ENCODE measurements at regions not wholly inside any gene's neighbourhood (a gene's known extent, or its start where the extent isn't known, plus 50 kb on each side); places are given as distances from the start of the nearest gene placed in this dataset.

DNA sequence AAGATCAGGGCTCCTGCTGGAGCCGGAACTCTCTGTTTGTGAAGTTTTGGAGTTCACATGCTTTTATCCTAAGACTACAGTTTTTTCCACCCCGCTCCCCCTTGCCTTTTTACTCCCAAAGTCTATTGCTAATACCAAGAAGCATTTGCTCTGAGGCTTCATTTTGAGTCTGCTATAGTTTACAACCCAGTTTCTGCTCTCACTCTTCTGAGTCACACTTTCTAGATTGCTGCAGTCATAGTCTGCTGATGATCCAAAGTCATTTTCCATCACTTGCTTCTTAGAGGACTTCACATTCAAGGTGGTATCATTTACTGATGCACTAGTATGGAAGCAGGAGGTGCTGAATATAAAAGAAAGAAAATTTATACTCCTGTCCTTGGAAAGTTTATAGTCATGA, 937.4 kb downstream of the IGSF11 start:
- H3K27ac Mint-ChIP-seq, result no peak overlapping the region
- Histone ChIP-seq H3K9me3 (ENCODE audit: control insufficient read depth in 1 of 2, insufficient read depth in 1 of 2, low read length in 2 of 2) (peaks cover 6 to 7% of the 10 kb centered on the region in 2 experiments), H3K27me3 (ENCODE audit: control insufficient read depth in 1 of 2, insufficient read depth in 2 of 2, low read length in 2 of 2) (no peaks in the 10 kb centered on the region), H3K4me3 (ENCODE audit: low read length) (no peak overlapping the region), H3K36me3 (ENCODE audit: insufficient read depth, low read length) (no peaks in the 10 kb centered on the region), H3K4me1 (ENCODE audit: insufficient read depth, low read length) (no peaks in the 10 kb centered on the region), H3K27ac (ENCODE audit: low read depth in 1 of 2, low read length in 2 of 2) (no peak overlapping the region)
- peaks cover 9% of the 10 kb centered on the region for H3K9me3 Mint-ChIP-seq
- intact Hi-C loops (cut with DNase I, micrococcal nuclease), result no loop called here
- no peaks in the 10 kb centered on the region for H3K4me1 Mint-ChIP-seq (ENCODE audit: low read depth)
- CTCF ChIA-PET, result no interaction called here
- no peak overlapping the region for H3K4me3 Mint-ChIP-seq
- no peak for DNase-seq
- no peaks in the 10 kb centered on the region for H3K36me3 Mint-ChIP-seq (ENCODE audit: low read depth)
- no peak for ATAC-seq (ENCODE audit: poor library complexity)
- TF ChIP-seq, protein P1, sequence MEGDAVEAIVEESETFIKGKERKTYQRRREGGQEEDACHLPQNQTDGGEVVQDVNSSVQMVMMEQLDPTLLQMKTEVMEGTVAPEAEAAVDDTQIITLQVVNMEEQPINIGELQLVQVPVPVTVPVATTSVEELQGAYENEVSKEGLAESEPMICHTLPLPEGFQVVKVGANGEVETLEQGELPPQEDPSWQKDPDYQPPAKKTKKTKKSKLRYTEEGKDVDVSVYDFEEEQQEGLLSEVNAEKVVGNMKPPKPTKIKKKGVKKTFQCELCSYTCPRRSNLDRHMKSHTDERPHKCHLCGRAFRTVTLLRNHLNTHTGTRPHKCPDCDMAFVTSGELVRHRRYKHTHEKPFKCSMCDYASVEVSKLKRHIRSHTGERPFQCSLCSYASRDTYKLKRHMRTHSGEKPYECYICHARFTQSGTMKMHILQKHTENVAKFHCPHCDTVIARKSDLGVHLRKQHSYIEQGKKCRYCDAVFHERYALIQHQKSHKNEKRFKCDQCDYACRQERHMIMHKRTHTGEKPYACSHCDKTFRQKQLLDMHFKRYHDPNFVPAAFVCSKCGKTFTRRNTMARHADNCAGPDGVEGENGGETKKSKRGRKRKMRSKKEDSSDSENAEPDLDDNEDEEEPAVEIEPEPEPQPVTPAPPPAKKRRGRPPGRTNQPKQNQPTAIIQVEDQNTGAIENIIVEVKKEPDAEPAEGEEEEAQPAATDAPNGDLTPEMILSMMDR (IDR thresholded peaks at IDR 0.05), result no peak
- H3K27me3 Mint-ChIP-seq, result no peaks in the 10 kb centered on the region
- POLR2A ChIA-PET, result no interaction called here

GRCh38 chr3:118097660-118098059, 937.0 kb downstream of the IGSF11 start:
- Mint-ChIP-seq H3K4me3 (no peak overlapping the region), H3K4me1 (ENCODE audit: low read depth) (no peaks in the 10 kb centered on the region), H3K27ac (no peak overlapping the region), H3K36me3 (ENCODE audit: low read depth) (no peaks in the 10 kb centered on the region), H3K27me3 (no peaks in the 10 kb centered on the region), H3K9me3 (peaks cover 6% of the 10 kb centered on the region)
- intact Hi-C loops (cut with DNase I, micrococcal nuclease), result no loop called here
- ChIA-PET CTCF (no interaction called here), POLR2A (no interaction called here)
- no peak for DNase-seq
- H3K27ac ChIP-seq (ENCODE audit: low read depth in 1 of 2, low read length in 2 of 2), result no peak overlapping the region
- no peak overlapping the region for H3K4me3 ChIP-seq (ENCODE audit: low read length)
- H3K4me1 ChIP-seq (ENCODE audit: insufficient read depth, low read length), result no peaks in the 10 kb centered on the region
- TF ChIP-seq, protein P1 (IDR thresholded peaks at IDR 0.05), result no peak
- no peaks in the 10 kb centered on the region for H3K36me3 ChIP-seq (ENCODE audit: insufficient read depth, low read length)
- no peaks in the 10 kb centered on the region for H3K27me3 ChIP-seq (ENCODE audit: control insufficient read depth in 1 of 2, insufficient read depth in 2 of 2, low read length in 2 of 2)
- no peak for ATAC-seq (ENCODE audit: poor library complexity)
- peaks cover 6% of the 10 kb centered on the region in 2 experiments for H3K9me3 ChIP-seq (ENCODE audit: control insufficient read depth in 1 of 2, insufficient read depth in 1 of 2, low read length in 2 of 2)

- Mint-ChIP-seq H3K36me3 (ENCODE audit: low read depth) (no peaks in the 10 kb centered on the region), H3K27ac (no peak overlapping the region), H3K4me1 (ENCODE audit: low read depth) (no peaks in the 10 kb centered on the region), H3K9me3 (peaks cover 5% of the 10 kb centered on the region), H3K27me3 (no peaks in the 10 kb centered on the region), H3K4me3 (no peak overlapping the region)
- Histone ChIP-seq H3K9me3 (ENCODE audit: control insufficient read depth in 1 of 2, insufficient read depth in 1 of 2, low read length in 2 of 2) (no peaks in the 10 kb centered on the region), H3K36me3 (ENCODE audit: insufficient read depth, low read length) (no peaks in the 10 kb centered on the region), H3K4me1 (ENCODE audit: insufficient read depth, low read length) (no peaks in the 10 kb centered on the region), H3K27me3 (ENCODE audit: control insufficient read depth in 1 of 2, insufficient read depth in 2 of 2, low read length in 2 of 2) (no peaks in the 10 kb centered on the region), H3K4me3 (ENCODE audit: low read length) (no peak overlapping the region), H3K27ac (ENCODE audit: low read depth in 1 of 2, low read length in 2 of 2) (no peak overlapping the region)
- intact Hi-C loops (cut with DNase I, micrococcal nuclease), result no loop called here
- no peak for DNase-seq
- CTCF ChIA-PET, result no interaction called here
- POLR2A ChIA-PET, result no interaction called here
- no peak for ATAC-seq (ENCODE audit: poor library complexity)
- TF ChIP-seq, protein P1 (IDR thresholded peaks at IDR 0.05), result no peak
Observed at GRCh38 chr3:118098827-118099226, 935.8 kb downstream of the IGSF11 start.

Data from CD4-positive, alpha-beta T cell (primary cell).